ENCODE measurements at regions not wholly inside any gene's neighbourhood (a gene's known extent, or its start where the extent isn't known, plus 50 kb on each side); places are given as distances from the start of the nearest gene placed in this dataset.

GRCh38 chr5:82596451-82596850 is 318.3 kb upstream of the RPS23 start:
- Histone ChIP-seq H4K20me1 (replicated peaks; ENCODE audit: control insufficient read depth, insufficient read depth, low read length) (no peaks in the 10 kb centered on the region), H3K9me1 (ENCODE audit: control insufficient read depth, insufficient read depth, low read length) (no peaks in the 10 kb centered on the region), H2AFZ (ENCODE audit: low read depth, low read length) (no peak overlapping the region), H3K9me3 (replicated peaks; ENCODE audit: control insufficient read depth, insufficient read depth, low read depth, low read length) (no peaks in the 10 kb centered on the region), H3K36me3 (ENCODE audit: control insufficient read depth, insufficient read depth, low read length) (no peaks in the 10 kb centered on the region), H3K27me3 (ENCODE audit: control insufficient read depth in 2 of 2, insufficient read depth in 2 of 2, low read length in 2 of 2) (no peaks in the 10 kb centered on the region), H3K4me1 (replicated peaks in 1 of 2; ENCODE audit: control insufficient read depth in 2 of 2, insufficient read depth in 2 of 2, low read length in 2 of 2) (no peaks in the 10 kb centered on the region), H3K4me2 (ENCODE audit: insufficient read depth, low read length) (no peak overlapping the region), H3K9ac (ENCODE audit: insufficient read depth in 1 of 2, low read depth in 2 of 2, low read length in 2 of 2) (no peak overlapping the region), H3K79me2 (ENCODE audit: control insufficient read depth, insufficient read depth, low read length) (no peaks in the 10 kb centered on the region), H3K4me3 (no peak overlapping the region), H3K27ac (ENCODE audit: extremely low read depth, low read depth, low read length) (no peak overlapping the region)
- WGBS (ENCODE audit: insufficient coverage, low coverage, missing lambda C conversion rate): 22% methylated on average over 5 of the region's 5 CpGs
- intact Hi-C loops (cut with micrococcal nuclease) (no loop called here), in situ Hi-C loops (cut with MboI) (no loop called here)
- no peak for ATAC-seq
- TF ChIP-seq BRF1 (IDR thresholded peaks at IDR 0.05; ENCODE audit: borderline replicate concordance, extremely low read depth, insufficient read length) (no peak), CXXC5 (CRISPR knock-in tag; IDR thresholded peaks at IDR 0.05) (no peak), KAT2B (IDR thresholded peaks at IDR 0.05; ENCODE audit: low read depth, low read length) (no peak), FOXA1 (IDR thresholded peaks at IDR 0.05; ENCODE audit: borderline replicate concordance) (no peak), SNIP1 (IDR thresholded peaks at IDR 0.05; ENCODE audit: low read depth) (no peak), PURB (CRISPR knock-in tag; IDR thresholded peaks at IDR 0.05; ENCODE audit: low read depth) (no peak), EWSR1 (IDR thresholded peaks at IDR 0.05; ENCODE audit: borderline replicate concordance, low read depth, partially characterized antibody) (no peak), DIDO1 (tag; IDR thresholded peaks at IDR 0.05; ENCODE audit: low read depth) (no peak), YBX1 (IDR thresholded peaks at IDR 0.05) (no peak)
- TF ChIP-seq, protein P1, sequence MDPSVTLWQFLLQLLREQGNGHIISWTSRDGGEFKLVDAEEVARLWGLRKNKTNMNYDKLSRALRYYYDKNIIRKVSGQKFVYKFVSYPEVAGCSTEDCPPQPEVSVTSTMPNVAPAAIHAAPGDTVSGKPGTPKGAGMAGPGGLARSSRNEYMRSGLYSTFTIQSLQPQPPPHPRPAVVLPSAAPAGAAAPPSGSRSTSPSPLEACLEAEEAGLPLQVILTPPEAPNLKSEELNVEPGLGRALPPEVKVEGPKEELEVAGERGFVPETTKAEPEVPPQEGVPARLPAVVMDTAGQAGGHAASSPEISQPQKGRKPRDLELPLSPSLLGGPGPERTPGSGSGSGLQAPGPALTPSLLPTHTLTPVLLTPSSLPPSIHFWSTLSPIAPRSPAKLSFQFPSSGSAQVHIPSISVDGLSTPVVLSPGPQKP (CRISPR knock-in tag; IDR thresholded peaks at IDR 0.05): no peak
- BruUV-seq (replicated peaks): no TSS peak
- no peak for DNase-seq (ENCODE audit: extremely low read depth in 1 of 4, low spot score in 3 of 4)
- FAIRE-seq: no peak
- ChIA-PET CTCF (ENCODE audit: low intra/inter-chr PET ratio) (no interaction called here), POLR2A (interaction anchor here (0.6 kb wide), 1 partner anchor 126 kb away, joined by 3 read pairs; no protein-coding TSS in a partner anchor)
